Astrocyte (in vitro differentiated cells and primary cell): ENCODE measurements at regions not wholly inside any gene's neighbourhood (a gene's known extent, or its start where the extent isn't known, plus 50 kb on each side); places are given as distances from the start of the nearest gene placed in this dataset.
"Not testable (repeated sequence)": the region's sequence is repeated elsewhere in the genome, so short reads cannot be mapped to it uniquely, and the experiment has no call there.

Experiments
- EZH2 ChIP-seq: IDR thresholded peaks from 2 replicates; pipeline ENCODE4 v1.6.1; 2012; ENCODE audit warnings: mild to moderate bottlenecking, low read length, inconsistent platforms; ENCODE audit not compliant: insufficient read depth
- TF ChIP-seq, protein P1 (sequence below): IDR thresholded peaks from 2 replicates; pipeline ENCODE4 v1.5.1; 2011; ENCODE audit warnings: low read depth, mild to moderate bottlenecking, inconsistent platforms, low read length, moderate library complexity; ENCODE audit not compliant: insufficient read depth

DNA sequence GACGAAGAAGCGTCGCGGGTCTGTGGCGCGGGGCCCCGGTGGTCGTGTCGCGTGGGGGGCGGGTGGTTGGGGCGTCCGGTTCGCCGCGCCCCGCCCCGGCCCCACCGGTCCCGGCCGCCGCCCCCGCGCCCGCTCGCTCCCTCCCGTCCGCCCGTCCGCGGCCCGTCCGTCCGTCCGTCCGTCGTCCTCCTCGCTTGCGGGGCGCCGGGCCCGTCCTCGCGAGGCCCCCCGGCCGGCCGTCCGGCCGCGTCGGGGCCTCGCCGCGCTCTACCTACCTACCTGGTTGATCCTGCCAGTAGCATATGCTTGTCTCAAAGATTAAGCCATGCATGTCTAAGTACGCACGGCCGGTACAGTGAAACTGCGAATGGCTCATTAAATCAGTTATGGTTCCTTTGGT lies 1533.5 kb upstream of the TPTE start:
- TF ChIP-seq, protein P1, sequence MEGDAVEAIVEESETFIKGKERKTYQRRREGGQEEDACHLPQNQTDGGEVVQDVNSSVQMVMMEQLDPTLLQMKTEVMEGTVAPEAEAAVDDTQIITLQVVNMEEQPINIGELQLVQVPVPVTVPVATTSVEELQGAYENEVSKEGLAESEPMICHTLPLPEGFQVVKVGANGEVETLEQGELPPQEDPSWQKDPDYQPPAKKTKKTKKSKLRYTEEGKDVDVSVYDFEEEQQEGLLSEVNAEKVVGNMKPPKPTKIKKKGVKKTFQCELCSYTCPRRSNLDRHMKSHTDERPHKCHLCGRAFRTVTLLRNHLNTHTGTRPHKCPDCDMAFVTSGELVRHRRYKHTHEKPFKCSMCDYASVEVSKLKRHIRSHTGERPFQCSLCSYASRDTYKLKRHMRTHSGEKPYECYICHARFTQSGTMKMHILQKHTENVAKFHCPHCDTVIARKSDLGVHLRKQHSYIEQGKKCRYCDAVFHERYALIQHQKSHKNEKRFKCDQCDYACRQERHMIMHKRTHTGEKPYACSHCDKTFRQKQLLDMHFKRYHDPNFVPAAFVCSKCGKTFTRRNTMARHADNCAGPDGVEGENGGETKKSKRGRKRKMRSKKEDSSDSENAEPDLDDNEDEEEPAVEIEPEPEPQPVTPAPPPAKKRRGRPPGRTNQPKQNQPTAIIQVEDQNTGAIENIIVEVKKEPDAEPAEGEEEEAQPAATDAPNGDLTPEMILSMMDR = not testable (repeated sequence)
- TF ChIP-seq EZH2 = not testable (repeated sequence)
